CD4-positive, alpha-beta T cell treated with Interleukin-15 for 1 hour (primary cell): ENCODE measurements at regions not wholly inside any gene's neighbourhood (a gene's known extent, or its start where the extent isn't known, plus 50 kb on each side); places are given as distances from the start of the nearest gene placed in this dataset.

Experiments
- DNase-seq: peaks from one replicate; pipeline ENCODE4 v3.0.0-alpha.2; 2020

DNA sequence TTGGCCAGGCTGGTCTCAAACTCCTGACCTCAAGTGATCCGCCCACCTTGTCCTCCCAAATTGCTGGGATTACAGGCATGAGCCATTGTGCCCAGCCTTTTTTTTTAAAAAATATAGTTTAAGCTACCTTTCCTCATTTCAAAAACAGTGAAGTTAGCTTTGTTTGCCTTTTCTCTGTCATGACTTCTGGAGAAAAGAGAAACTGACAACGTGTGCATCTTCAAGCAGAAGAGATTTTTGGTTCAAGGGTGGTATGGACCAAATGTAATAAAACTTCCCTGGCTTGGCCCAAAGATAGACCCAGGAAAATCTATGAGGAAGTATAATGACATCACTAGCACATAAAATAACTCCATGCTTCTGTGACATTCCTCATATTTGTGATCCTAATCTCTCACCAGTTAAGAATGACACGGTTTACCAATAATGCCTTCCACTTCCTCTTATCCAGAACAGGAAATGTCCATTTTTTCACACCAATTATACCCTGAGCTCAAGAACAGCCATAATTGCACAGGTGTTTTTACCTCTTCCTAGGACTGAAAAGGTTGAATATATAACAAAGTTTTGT, 781.2 kb upstream of the NR2F2 start:
- no peak for DNase-seq

GRCh38 chr15:95550702-95551101, 779.8 kb upstream of the NR2F2 start:
- DNase-seq: no peak

DNA sequence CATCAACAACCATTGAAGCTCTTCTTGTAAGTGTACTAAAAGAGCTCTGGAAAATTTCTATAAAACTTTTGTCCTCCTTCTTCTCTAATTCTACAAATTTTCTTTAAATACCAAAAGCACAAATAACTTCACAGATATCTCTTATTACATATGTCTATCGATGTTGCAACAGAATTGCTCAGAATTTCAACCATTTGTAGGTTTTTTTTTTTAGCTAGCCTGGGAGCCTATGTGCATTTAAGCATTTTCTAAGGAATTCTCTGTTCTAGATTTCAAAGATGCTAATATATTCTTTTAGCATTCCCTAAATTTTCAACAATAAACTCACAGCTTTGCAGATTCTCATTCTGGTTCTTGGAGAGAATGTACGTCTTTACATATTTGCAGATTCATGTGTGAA, 774.3 kb upstream of the NR2F2 start:
- DNase-seq: no peak

DNA sequence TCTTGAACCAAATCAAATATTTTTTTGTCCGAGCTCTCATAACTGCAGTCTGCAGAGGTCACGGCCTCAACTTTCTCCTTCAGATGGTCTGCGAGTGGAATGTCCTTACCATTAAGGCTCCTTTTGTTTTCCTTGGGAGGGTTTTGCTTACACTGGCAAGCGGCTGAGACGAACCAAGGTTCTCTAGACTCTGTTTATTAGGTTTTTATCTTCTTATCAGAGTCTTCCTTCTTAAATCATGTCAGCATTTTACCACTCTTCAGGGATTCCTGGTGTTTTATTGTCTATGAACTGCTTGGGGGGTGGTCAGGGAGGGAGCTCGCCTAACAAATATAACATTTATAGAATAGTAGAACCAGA, 773.7 kb upstream of the NR2F2 start:
- DNase-seq: no peak

DNA sequence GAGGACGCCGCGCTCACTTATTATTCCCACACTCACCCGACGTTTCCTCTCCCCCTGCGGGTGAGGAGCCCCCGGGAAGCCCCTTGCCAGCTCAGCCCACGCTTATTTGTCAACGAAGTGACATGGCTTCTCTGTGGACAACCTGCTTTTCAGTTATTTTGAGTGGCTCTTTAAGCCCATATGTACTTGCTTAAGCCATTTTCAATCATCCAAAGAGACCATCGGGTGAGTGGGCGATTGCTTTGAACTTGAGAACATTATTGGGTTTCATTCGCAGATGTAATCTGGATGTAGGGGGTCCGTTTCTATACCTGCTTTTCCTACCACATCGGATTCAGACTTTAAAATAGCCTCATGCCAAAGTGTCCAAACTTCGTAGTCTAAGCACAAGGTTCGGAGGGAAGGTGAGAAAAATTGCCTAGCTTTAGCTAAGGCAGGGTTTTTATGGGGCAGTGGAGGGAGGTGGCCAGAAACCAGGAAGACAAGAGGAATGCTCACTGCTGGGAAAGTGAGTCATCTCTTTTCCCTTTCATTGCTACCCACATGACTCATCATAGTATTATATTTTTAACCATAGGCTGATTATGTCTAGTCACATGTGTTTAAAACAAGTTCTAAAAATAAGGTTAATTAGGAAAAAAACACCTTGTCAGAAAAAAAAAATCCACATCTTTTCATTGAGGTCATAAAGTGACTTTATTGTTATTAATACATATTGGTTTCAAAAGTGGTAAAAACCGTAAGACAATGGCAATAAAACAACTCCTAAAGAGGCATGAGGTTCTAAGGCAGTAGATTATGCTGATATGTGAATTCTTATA, 773.1 kb upstream of the NR2F2 start:
- DNase-seq: no peak

- no peak for DNase-seq
Observed at GRCh38 chr15:95558131-95558530, 772.4 kb upstream of the NR2F2 start.

- DNase-seq: no peak
Observed at GRCh38 chr15:95558916-95559315, 771.6 kb upstream of the NR2F2 start.

GRCh38 chr15:95559875-95560394, 770.6 kb upstream of the NR2F2 start:
- DNase-seq: no peak

- DNase-seq: no peak
Observed at GRCh38 chr15:95561463-95561862, 769.0 kb upstream of the NR2F2 start.

DNA sequence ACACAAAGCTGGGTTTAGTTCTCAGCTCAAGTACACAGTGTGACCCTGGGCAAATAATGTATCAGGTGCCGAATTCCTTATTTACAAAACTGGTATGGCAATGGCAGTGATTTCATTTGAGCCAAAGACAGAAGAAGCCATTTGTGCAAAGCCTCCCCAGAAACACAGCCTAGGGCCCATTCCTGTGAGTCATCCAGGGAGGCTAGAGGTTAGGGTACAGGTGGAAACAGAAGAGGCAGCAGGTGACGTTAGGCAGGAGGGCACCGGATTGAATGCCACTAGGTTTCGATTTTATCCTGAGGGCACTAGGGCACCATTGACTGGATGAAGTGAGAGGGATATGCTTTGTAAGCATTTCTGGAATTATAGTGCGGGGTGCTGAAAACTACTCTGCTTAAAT, 766.9 kb upstream of the NR2F2 start:
- no peak for DNase-seq

DNA sequence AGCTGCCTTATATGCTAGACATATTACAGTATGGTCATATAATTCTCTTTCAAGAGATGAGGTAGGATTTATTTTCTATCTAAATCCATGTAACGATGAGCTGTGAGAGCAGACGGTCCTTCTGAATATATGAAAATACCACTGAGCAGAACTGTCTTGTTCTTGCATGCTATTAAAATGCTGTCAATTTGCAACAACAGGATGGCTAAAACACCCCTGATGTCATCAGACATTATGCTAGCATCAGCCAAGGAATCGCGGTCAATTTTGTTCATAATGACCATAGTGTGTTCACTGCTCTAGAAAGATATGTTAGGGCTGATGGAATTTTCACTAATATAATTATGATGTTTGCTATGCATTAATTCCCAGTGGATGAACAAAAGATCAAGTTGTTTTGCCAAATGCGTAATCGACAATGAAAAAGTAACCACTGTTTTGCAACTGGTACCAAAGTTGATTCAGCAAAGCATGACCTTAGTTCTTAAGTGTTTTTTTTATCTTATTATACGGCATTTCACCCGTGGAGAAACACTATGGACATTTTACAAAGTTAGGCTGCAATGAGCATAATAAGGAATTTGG, 765.4 kb upstream of the NR2F2 start:
- no peak for DNase-seq

DNA sequence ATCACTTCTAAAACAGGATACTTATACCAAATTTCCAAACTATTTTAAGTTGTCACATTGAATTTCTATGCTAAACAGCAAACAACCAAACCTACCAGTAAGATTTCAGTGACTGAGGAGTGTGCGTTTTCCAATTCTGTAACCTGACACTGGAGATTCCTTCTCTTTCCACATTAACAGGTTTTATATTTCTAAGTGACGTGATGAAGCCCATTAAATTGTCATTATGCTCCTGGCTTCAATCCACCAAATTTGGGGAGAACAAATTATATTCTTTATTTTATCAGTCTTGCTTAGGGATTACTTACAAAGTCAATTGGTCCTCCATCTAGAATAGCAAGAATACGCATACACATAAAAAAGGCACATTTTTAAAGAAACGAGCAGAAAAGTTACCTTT, 764.8 kb upstream of the NR2F2 start:
- DNase-seq: no peak

- no peak for DNase-seq
Observed at GRCh38 chr15:95567686-95568085, 762.8 kb upstream of the NR2F2 start.

GRCh38 chr15:95574053-95574452, 756.4 kb upstream of the NR2F2 start:
- DNase-seq: no peak

DNA sequence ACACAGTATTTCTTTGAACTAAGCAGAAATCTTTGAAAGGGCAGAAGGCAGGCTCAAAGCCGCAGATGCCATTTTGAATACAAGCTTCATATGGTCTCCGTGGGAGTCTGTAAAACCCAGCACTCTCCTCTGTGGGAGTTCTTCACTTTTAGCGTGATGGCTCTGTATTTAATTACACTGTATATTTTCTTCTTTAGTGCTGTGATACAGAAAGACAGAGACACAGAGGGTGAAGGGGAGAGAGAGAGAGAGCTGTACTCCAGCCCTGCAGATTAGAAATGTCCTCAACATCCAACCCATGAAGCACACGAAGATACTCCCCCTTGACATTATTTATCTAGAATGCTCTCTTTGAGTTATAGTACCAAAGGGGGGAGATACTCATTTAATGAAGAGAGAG, 752.6 kb upstream of the NR2F2 start:
- DNase-seq: no peak

- DNase-seq: no peak
Observed at GRCh38 chr15:95580121-95580520, 750.4 kb upstream of the NR2F2 start.

GRCh38 chr15:95581595-95581994, 748.9 kb upstream of the NR2F2 start:
- no peak for DNase-seq

DNA sequence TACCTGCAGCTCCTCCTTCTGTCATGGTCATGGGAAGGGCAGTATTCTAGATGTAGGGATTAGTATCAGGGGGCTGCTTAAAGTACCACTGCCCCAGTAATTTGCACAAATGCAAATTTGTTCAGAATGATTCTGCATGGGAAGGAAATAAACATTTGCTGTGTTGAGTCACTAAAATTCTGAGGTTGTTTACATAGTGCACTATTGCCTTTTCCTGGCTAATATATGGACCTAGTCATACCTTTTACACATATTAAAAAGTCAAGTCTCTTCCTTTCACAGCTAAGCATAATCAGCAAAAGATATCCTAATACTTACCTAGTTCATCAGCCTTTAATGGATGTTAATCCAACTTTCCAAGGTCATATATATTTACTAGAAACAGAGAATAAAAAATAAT, 746.4 kb upstream of the NR2F2 start:
- DNase-seq: no peak

- no peak for DNase-seq
Observed at GRCh38 chr15:95588056-95588455, 742.4 kb upstream of the NR2F2 start.

GRCh38 chr15:95590533-95591044, 739.9 kb upstream of the NR2F2 start:
- DNase-seq: no peak

- no peak for DNase-seq
Observed at GRCh38 chr15:95591270-95591669, 739.2 kb upstream of the NR2F2 start.

GRCh38 chr15:95591886-95592285, 738.6 kb upstream of the NR2F2 start:
- no peak for DNase-seq

GRCh38 chr15:95594496-95594895, 736.0 kb upstream of the NR2F2 start:
- DNase-seq: no peak

GRCh38 chr15:95595759-95596158, 734.7 kb upstream of the NR2F2 start:
- DNase-seq: no peak
